CD1c-positive myeloid dendritic cell (primary cell): ENCODE measurements at regions not wholly inside any gene's neighbourhood (a gene's known extent, or its start where the extent isn't known, plus 50 kb on each side); places are given as distances from the start of the nearest gene placed in this dataset.

Experiments used
- DNase-seq: peaks from one replicate; pipeline ENCODE4 v3.0.0-alpha.2; 2016; ENCODE audit errors: extremely low spot score

GRCh38 chr2:196439760-196440159 lies 199.8 kb upstream of the CCDC150 start:
- DNase-seq, result no peak

DNA sequence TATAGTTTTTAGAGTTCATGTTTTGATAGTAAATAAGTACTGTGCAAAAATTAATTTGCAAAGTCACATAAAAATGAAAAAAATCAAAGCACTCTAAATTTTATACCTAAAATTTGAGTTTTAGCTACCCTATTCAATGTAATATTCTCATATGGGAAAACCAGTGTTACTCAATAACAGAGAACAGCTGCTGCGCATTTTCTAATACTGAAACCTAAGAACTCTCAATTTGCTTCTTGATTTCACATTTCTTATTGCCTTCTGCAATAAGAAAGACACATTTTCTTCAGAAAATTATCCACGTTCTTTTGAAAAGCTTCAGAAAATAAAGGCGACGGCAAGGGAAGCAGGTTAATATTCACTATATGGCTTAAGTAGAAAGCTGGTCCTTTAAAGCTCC lies 199.1 kb upstream of the CCDC150 start:
- no peak for DNase-seq

DNA sequence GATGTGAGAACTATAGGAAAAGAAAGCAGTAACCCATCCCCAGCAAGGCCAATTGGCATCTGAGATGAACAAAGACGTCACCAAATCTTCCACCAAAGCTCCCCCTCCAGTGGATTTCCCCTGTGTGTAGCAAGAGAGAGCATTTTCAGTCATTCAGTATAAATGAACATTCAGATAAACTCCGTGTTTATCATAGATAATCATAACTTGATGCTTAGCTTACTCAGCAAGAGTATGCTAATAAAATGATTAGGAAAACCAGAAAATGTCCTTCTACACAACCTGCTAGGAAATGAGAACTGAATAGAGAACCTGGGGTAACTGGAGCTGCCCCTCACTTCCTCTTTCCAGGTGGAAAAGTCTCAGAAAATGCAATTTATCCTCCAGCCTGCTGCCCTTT lies 198.0 kb upstream of the CCDC150 start:
- no peak for DNase-seq

GRCh38 chr2:196442211-196442610 lies 197.3 kb upstream of the CCDC150 start:
- no peak for DNase-seq

DNA sequence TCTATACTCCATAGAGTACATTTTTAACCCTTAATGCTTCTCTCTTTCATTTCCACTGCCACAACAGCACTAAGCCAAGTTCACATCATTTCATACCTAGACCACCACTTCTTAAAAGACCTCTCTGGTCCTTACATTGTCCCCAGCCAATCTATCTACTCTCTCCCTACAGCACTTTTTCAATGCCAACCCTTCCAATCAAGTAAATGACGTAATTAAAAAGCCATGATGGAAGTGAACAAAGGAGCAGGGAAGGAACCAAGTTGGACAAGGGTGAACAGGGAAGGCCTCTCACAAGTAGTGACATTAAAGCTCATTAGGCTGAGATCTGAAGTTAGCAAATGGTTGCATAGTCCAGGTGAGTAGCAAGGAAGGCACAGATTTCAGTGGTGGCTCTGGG lies 195.1 kb upstream of the CCDC150 start:
- DNase-seq, result no peak

GRCh38 chr2:196445991-196446390 lies 193.5 kb upstream of the CCDC150 start:
- no peak for DNase-seq

DNA sequence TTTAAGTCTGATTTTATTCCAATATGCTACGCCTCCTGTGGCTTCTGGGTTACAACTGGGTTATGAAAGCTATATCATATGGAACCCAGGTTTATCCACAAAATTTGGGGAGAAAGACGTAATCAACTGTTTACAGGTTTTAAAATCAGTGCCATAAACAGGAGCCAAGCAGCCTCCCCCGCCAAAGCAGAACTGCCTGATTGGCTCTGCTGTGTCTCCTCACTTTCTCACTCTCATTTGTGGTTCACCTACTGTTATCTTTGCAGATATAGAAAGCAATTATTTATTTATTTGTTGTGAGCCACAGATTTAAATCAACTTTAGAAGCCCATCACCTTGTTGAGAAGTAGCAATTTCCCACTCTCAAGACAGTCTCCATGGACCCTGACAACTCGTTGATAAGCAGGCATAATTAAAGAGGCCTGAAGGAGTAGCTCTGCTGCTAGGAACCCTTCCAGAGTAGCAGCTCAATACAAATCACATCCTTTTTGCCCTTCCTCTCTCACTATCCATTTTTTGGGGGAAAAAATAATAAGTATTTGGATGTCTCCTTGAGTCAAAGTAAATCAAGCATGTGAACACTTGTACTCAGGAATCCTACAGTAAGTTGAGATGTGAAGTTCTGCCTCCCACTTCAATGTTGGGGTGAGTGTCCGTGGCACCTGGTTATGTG lies 191.0 kb upstream of the CCDC150 start:
- DNase-seq, result no peak

DNA sequence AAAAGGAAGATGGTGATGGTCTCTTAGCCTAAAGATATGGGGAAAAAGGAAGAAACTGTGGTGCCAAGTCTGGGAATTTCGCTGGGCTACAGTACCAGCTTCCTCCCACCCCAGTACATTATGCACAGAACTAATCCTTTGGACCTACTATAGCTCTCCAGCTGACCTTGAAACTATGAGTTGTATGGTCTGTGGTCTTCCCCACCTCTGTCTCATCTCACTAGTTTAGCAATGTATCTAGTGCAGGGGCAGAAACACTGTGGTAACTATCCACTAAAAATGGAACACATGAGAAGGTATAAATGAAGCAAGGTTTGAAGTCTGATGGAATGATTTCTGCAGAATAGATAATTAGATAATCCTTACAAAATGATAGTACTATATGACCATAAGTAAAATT lies 190.4 kb upstream of the CCDC150 start:
- DNase-seq, result no peak

- DNase-seq, result no peak
Observed at GRCh38 chr2:196452758-196453157, 186.8 kb upstream of the CCDC150 start.

GRCh38 chr2:196453613-196454047 lies 185.9 kb upstream of the CCDC150 start:
- peak; percentile 16 for DNase-seq

GRCh38 chr2:196454492-196454891 lies 185.0 kb upstream of the CCDC150 start:
- DNase-seq, result no peak

DNA sequence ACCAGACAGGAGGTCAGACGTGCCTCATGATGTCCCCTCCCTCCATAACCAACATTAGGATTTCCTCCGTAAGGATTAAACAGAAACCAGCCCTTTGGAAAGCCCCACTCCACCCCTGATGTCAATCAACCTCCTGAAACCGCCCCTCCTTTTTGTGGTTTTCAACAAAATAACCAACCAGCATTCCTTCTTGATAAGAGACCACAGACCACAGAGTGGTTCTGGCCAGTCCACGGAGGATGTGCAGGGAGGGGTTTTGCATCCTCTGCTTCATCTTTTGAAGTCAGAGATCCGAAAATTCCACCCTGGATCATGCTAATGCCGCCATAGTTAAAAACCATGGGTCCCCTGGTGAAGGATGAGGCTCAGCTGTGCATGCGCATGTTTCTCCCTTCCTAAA lies 180.0 kb upstream of the CCDC150 start:
- DNase-seq, result no peak

- DNase-seq, result no peak
Observed at GRCh38 chr2:196463706-196464105, 175.8 kb upstream of the CCDC150 start.

DNA sequence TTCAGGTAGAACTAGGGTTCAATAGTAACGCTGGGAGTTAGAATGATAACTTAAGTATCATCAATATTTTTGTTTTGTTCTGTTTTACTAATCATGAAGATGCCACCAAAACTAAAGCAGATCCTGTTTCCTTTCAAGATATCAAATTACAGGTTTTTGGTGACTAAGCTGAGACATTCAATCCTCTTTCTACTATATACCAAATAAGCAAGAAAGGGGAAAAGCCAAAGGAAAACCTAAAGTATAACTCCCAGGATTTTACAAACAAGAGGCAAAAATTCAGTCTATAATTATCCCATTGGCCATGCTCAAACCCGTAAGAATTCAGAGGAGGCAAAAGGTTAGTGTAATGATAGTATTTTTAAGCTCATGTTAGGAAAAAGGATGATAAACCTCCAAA lies 175.2 kb upstream of the CCDC150 start:
- no peak for DNase-seq

GRCh38 chr2:196466581-196466980 lies 172.9 kb upstream of the CCDC150 start:
- no peak for DNase-seq

GRCh38 chr2:196468394-196468793 lies 171.1 kb upstream of the CCDC150 start:
- no peak for DNase-seq

DNA sequence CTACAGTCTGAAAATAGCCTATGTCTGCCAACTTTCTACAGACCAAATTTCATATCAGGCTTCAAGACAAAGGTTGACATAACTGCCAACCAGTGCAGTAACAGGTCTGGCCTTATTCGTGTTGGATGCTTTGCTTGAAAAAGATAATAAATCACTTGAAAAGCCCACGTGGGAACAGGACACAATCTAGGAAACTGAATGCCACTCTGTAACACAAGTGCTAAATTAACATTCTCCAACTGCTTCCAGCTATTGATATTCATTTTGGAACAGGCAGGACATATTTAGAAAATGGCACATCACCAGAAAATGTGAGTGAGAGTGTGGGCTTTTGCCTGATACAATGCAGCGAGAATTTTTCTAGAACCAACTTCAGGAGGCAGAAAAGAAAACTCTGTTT lies 165.9 kb upstream of the CCDC150 start:
- no peak for DNase-seq

DNA sequence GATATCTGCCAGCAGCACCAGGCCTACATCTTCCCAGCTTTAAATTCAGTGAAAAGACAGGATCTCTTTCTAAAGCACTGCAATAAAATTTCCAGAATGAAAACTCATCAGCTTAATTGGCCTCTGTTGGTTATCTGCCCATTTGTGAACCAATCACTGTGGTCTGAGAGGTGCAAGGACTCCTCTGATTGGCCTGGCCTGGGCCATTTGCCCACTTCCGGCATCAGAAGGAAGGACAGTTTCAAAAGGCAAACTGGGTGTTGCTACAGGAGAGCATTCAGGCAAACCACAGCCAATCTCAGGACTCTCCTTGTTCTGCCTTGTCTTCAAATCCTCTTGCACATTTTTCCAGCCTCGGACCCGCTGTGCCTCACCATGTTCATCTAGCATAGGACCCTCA lies 163.9 kb upstream of the CCDC150 start:
- DNase-seq, result no peak

- DNase-seq, result no peak
Observed at GRCh38 chr2:196478588-196478987, 160.9 kb upstream of the CCDC150 start.

- DNase-seq, result no peak
Observed at GRCh38 chr2:196479350-196479749, 160.2 kb upstream of the CCDC150 start.

GRCh38 chr2:196480653-196481323 lies 158.7 kb upstream of the CCDC150 start:
- DNase-seq, result no peak

DNA sequence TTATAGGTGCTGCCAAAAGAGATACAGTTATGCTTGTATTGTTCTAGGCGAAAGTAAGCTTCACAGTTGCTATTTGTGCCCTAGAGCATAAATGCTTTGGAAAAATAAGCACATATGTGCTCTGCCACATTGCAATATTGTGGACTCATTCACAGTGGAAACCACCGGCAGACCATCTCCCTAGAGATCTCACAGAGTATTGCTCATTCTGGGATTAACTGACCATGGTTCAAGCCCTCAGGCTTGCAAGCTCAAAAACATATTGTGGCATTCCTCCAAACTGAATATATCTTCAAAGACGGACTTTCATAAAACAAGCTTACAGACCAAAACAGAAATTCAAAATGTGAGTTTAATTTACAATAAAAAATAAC lies 158.2 kb upstream of the CCDC150 start:
- DNase-seq, result no peak

DNA sequence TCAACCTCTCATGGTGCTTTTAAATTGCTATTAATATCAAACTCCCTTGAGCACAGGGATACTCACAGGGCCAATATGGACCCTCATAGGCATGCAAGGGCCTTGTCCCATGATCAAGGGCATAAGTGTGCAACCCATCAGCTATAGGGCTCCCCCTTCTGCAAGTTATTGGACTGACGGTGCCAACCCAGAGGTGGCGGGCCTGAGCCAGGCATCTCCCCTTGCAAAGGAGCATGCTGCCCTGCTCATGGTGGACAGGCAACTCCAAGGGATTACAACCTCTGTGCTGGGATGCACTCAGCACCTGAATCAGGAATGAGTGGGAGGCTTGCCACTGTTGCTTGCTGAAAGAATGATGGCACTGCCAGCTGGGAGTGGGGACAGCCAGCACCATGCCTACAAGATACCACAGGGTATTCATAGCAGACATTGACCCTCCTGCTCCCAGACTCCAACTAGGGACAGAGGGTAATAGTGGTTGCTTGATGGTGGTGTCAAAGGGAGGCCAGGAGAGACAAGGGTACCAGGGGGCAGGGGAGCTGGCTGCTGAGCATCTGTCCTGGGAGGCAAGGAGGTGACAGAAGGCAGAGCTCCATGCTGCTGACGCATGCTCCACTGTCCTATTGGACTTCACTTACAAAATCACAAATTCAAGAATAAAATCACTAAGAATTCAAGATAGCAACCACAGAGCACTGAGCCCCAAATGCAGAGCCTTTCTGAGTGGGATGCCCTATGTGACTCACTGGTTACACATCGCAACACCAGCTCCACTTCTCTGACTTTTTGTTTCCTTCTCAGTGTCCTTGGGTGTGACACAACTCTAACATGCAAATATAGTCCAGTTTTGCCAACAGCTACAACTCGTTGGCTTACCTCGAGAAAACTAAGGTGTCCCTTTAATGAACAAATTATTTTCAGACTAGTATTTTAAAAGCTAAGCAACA lies 157.1 kb upstream of the CCDC150 start:
- DNase-seq, result no peak
